ENCODE measurements at regions not wholly inside any gene's neighbourhood (a gene's known extent, or its start where the extent isn't known, plus 50 kb on each side); places are given as distances from the start of the nearest gene placed in this dataset.

GRCh38 chr9:87137718-87138117 lies 190.4 kb upstream of the GAS1 start:
- peaks cover 0 to 15% (median 0%) of the 10 kb centered on the region in 4 donors for H3K27me3 ChIP-seq
- H3K4me3 ChIP-seq = no peak overlapping the region
- H3K36me3 ChIP-seq = no peaks in the 10 kb centered on the region
- H3K9me3 ChIP-seq = no peaks in the 10 kb centered on the region
- 7 to 11% methylated on average over 4 of the region's 4 CpGs for WGBS, 2 donors
- TF ChIP-seq POLR2A (IDR thresholded peaks at IDR 0.05) (no peak), CTCF (IDR thresholded peaks at IDR 0.05) (no peak)
- intact Hi-C loops (cut with DNase I) = no loop called here
- no peak for DNase-seq
- no peaks in the 10 kb centered on the region for H3K4me1 ChIP-seq
- no peak overlapping the region for H3K27ac ChIP-seq

- peaks cover 0 to 15% (median 0%) of the 10 kb centered on the region in 4 donors for H3K27me3 ChIP-seq
- no peaks in the 10 kb centered on the region for H3K36me3 ChIP-seq
- intact Hi-C loops (cut with DNase I) = no loop called here
- H3K4me1 ChIP-seq = no peaks in the 10 kb centered on the region
- no peak overlapping the region for H3K27ac ChIP-seq
- 60 to 69% methylated on average over 1 of the region's 1 CpG for WGBS, 2 donors
- DNase-seq = no peak
- TF ChIP-seq CTCF (IDR thresholded peaks at IDR 0.05) (no peak), POLR2A (IDR thresholded peaks at IDR 0.05) (no peak)
- no peaks in the 10 kb centered on the region for H3K9me3 ChIP-seq
- no peak overlapping the region for H3K4me3 ChIP-seq
These were observed 191.1 kb upstream of the GAS1 start for GRCh38 chr9:87138128-87139040.

- intact Hi-C loops (cut with DNase I) = no loop called here
- H3K9me3 ChIP-seq = no peaks in the 10 kb centered on the region
- TF ChIP-seq POLR2A (IDR thresholded peaks at IDR 0.05) (no peak), CTCF (IDR thresholded peaks at IDR 0.05) (no peak)
- no peaks in the 10 kb centered on the region for H3K36me3 ChIP-seq
- H3K4me1 ChIP-seq = no peaks in the 10 kb centered on the region
- H3K27ac ChIP-seq = no peak overlapping the region
- 84 to 88% methylated on average over 4 of the region's 4 CpGs for WGBS, 2 donors
- H3K4me3 ChIP-seq = no peak overlapping the region
- DNase-seq = no peak
- peaks cover 0 to 15% (median 0%) of the 10 kb centered on the region in 4 donors for H3K27me3 ChIP-seq
These were observed 191.9 kb upstream of the GAS1 start for GRCh38 chr9:87139099-87139730.

GRCh38 chr9:87140142-87140541 lies 192.8 kb upstream of the GAS1 start:
- intact Hi-C loops (cut with DNase I) = no loop called here
- H3K27ac ChIP-seq = no peak overlapping the region
- TF ChIP-seq CTCF (IDR thresholded peaks at IDR 0.05) (no peak), POLR2A (IDR thresholded peaks at IDR 0.05) (no peak)
- no peak for DNase-seq
- no peaks in the 10 kb centered on the region for H3K36me3 ChIP-seq
- WGBS, 2 donors = 81 to 84% methylated on average over 4 of the region's 4 CpGs
- peaks cover 0 to 15% (median 0%) of the 10 kb centered on the region in 4 donors for H3K27me3 ChIP-seq
- H3K4me1 ChIP-seq = no peaks in the 10 kb centered on the region
- no peak overlapping the region for H3K4me3 ChIP-seq
- H3K9me3 ChIP-seq = no peaks in the 10 kb centered on the region

GRCh38 chr9:87140605-87141109 lies 193.4 kb upstream of the GAS1 start:
- intact Hi-C loops (cut with DNase I) = no loop called here
- no peak for TF ChIP-seq CTCF (IDR thresholded peaks at IDR 0.05)
- no peak for TF ChIP-seq POLR2A (IDR thresholded peaks at IDR 0.05)
- Histone ChIP-seq H3K27me3 (peaks cover 0 to 15% (median 0%) of the 10 kb centered on the region in 4 donors), H3K36me3 (no peaks in the 10 kb centered on the region), H3K4me3 (no peak overlapping the region), H3K4me1 (no peaks in the 10 kb centered on the region), H3K9me3 (no peaks in the 10 kb centered on the region), H3K27ac (no peak overlapping the region)
- WGBS, 2 donors = 79% methylated on average over 6 of the region's 6 CpGs
- DNase-seq = no peak
